ENCODE measurements at regions not wholly inside any gene's neighbourhood (a gene's known extent, or its start where the extent isn't known, plus 50 kb on each side); places are given as distances from the start of the nearest gene placed in this dataset.

GRCh38 chrX:107559506-107559905 lies 68.8 kb upstream of the PRPS1 start:
- TF ChIP-seq EZH2phosphoT487 (IDR thresholded peaks at IDR 0.05; ENCODE audit: borderline replicate concordance, low read depth, low read length) (no peak), CTCF (conservative IDR thresholded peaks at IDR 0.05; ENCODE audit: low read length) (no peak)
